GM21367 (cell line): ENCODE measurements at regions not wholly inside any gene's neighbourhood (a gene's known extent, or its start where the extent isn't known, plus 50 kb on each side); places are given as distances from the start of the nearest gene placed in this dataset.
A peak's percentile ranks its signal among the peaks of the same experiment; 100 is the strongest.
"Not testable (repeated sequence)": the region's sequence is repeated elsewhere in the genome, so short reads cannot be mapped to it uniquely, and the experiment has no call there.

Experiments
- ATAC-seq: cut with Tn5 transposase; IDR thresholded peaks from one replicate; pipeline ENCODE4 v1.9.1; 2021; ENCODE audit not compliant: unreplicated experiment

GRCh38 chr2:186946896-186947467 is 98.0 kb upstream of the ZSWIM2 start:
- no peak for ATAC-seq

DNA sequence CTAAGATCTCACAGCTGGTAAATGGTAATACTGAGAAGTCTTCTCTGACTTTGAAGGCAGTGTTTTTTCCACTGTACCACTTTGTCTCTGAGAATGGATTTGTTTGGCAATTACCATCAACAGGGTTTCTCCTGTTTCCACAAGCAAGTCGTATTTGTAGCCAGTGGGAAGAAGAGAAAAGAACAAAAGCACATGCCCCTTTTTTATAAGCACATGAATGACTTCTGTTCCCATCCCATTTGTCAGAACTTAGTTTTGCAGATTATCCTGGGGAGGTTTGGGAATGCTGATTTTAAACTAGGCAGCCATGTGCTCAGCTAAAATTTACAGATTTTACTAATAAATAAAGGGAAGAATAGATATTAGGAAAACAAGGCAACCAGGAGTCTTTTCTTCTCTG is 92.9 kb upstream of the ZSWIM2 start:
- ATAC-seq = no peak

DNA sequence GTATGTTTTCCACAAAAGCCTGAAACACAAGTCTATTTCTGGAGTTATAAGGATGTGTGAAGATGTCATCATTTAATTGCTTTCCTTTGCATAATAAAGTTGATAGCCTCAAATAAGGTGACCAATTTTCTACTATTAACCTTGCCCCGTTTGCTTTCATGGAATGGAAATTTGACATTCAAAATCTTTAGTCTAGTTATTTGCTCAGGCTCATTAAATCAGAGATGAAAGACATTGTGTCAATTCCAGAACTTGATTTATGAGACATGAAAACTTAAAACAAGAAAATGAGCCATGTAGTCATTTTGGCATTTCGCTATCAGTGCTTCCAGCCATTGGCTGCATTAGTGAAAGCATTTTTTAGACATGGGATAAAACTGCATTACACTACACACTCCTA is 91.5 kb upstream of the ZSWIM2 start:
- no peak for ATAC-seq

DNA sequence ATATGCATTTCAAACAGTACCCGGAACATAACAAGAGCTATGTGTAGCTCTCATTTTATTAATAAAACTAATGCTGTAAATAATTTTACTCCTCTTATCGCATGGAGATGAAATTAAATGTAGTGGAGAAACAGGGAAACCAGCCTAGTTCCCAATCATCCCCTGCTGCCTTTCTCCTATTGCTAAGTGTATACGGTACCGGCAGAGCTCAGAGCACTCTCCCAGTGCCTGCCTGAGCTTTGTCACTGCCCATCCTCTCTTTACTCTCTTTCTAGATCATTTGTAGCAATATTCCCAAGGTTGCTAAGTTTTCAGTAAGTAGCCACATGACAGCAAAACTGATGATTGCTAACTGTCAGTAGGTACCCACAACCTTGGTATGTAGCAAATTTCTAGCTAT is 85.5 kb upstream of the ZSWIM2 start:
- no peak for ATAC-seq

DNA sequence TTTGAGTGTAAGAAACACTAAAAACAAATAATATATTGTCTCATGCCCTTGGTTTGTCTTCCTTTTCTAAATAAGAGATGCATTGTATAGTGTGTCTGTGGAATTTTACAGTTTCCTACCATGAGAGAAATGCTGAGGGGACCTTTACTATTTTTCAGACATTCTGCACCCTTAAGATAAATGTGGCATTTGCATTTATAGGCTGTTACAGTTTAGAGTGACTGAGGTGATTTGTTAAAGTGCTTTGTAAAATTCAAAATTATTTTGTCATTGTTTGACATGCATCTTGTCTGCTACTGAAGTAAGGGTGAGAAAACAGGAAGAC is 78.9 kb upstream of the ZSWIM2 start:
- ATAC-seq = no peak

- no peak for ATAC-seq
Measured at GRCh38 chr2:186927185-186927866, 78.4 kb upstream of the ZSWIM2 start.

- ATAC-seq = no peak
Measured at GRCh38 chr2:186925514-186925913, 76.5 kb upstream of the ZSWIM2 start.

DNA sequence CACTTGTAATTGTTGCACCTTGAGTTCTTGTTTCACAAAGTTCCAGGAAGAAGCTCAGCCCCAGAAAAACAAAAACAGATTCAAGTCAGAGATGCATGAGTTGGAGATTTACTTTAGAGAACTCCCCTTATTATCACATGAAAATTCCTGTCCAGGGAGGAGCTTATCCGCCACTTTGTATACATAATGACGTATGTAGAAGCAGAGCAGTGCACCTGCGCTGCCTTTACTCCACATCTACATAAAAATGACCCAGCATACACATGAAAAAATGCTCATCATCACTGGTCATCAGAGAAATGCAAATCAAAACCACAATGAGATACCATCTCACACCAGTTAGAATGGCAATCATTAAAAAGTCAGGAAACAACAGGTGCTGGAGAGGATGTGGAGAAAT is 73.3 kb upstream of the ZSWIM2 start:
- not testable (repeated sequence) for ATAC-seq

DNA sequence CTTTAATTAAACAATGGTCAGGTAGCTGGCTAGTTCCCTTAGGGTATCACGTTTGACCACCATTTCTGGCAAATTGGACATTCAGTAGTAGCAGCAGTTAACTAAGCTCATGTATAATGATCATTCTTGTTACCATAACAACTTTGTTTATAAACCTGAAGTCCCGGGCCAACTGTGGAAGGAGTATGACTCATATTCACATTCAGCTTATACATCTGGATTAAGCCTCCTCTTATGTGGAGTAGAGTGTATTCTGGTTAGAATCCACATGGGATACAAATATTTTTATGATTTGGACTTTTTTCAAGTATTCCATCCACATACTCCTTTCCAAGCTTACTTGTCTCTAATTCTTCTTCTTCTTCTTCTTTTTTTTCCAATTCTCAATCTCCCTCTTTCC is 70.3 kb upstream of the ZSWIM2 start:
- ATAC-seq = no peak

DNA sequence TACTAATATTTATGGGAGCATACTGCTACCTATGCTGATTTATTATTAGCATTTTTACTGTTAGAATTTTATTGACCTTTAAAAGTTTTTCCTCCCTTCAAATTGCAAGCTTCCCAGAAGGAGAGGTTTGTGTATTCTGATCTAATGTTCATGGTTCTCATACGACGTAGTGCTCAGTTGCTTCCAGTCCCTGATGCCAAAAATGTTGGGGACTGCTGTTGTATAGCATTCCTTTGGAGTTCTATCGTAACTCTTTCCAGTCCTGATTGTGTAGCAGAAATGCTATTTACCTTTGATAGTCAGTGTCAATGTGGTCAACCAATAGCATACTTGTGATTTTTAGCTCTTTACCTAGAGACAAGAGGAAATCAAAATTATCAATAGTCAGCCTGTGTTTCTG is 69.5 kb upstream of the ZSWIM2 start:
- no peak for ATAC-seq

GRCh38 chr2:186917866-186918265 is 68.9 kb upstream of the ZSWIM2 start:
- ATAC-seq = no peak

DNA sequence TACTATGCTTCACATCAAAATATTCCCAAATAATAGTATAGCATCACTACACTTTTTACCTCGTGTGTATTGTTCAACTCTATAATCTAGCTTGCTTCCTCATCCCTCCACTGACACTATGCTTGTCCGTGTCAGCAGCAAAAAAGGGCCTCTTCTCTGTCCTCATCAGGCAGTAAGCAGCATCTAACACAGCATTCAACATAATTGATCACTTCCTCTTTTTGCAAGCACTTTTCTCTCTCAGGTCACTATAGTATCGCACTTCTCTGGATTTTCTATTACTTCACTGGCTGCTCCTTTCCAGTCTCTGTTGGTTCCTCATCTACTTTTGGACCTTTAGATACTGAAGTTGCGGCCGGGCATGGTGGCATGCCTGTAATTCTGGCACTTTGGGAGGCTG is 64.9 kb upstream of the ZSWIM2 start:
- peak; percentile 96 for ATAC-seq

- ATAC-seq = no peak
Measured at GRCh38 chr2:186912979-186913378, 64.0 kb upstream of the ZSWIM2 start.

- no peak for ATAC-seq
Measured at GRCh38 chr2:186911551-186912085, 62.6 kb upstream of the ZSWIM2 start.

- no peak for ATAC-seq
Measured at GRCh38 chr2:186910996-186911395, 62.0 kb upstream of the ZSWIM2 start.

- ATAC-seq = no peak
Measured at GRCh38 chr2:186909095-186909494, 60.1 kb upstream of the ZSWIM2 start.

GRCh38 chr2:186907897-186908296 is 58.9 kb upstream of the ZSWIM2 start:
- no peak for ATAC-seq

DNA sequence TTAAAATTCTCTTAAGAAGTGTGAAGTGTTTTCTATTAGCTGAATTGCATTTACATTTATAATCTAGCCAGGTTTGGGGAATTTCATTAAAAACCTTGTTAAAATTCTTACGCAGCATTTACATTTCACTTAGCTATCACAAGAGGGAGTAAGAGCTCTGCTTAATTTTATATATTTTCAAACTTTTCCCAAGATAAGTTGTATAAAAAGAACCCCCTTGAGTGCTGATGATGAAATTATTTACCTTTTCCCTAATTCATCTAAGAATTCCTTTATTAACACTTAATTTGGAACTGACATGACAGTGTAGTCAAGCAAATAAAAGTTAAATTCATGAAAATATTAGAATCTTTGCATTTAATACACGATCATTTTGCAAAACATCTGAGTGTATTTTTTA is 54.2 kb upstream of the ZSWIM2 start:
- no peak for ATAC-seq
